ENCODE measurements at regions not wholly inside any gene's neighbourhood (a gene's known extent, or its start where the extent isn't known, plus 50 kb on each side); places are given as distances from the start of the nearest gene placed in this dataset.

GRCh38 chr9:134971696-134972095 lies 54.0 kb upstream of the FCN1 start:
- no peak for DNase-seq (ENCODE audit: low spot score)
- no peak for TF ChIP-seq CTCF (IDR thresholded peaks at IDR 0.05; ENCODE audit: extremely low read depth, missing control alignments)

- TF ChIP-seq CTCF (IDR thresholded peaks at IDR 0.05; ENCODE audit: extremely low read depth, missing control alignments) = no peak
- no peak for DNase-seq (ENCODE audit: low spot score)
Measured at GRCh38 chr9:134972140-134972539, 54.4 kb upstream of the FCN1 start.

GRCh38 chr9:134975253-134975652 lies 57.5 kb upstream of the FCN1 start:
- no peak for DNase-seq (ENCODE audit: low spot score)
- TF ChIP-seq CTCF (IDR thresholded peaks at IDR 0.05; ENCODE audit: extremely low read depth, missing control alignments) = no peak

GRCh38 chr9:134976403-134976802 lies 58.7 kb upstream of the FCN1 start:
- TF ChIP-seq CTCF (IDR thresholded peaks at IDR 0.05; ENCODE audit: extremely low read depth, missing control alignments) = no peak
- DNase-seq (ENCODE audit: low spot score) = no peak

GRCh38 chr9:134978272-134978671 lies 60.6 kb upstream of the FCN1 start:
- TF ChIP-seq CTCF (IDR thresholded peaks at IDR 0.05; ENCODE audit: extremely low read depth, missing control alignments) = no peak
- DNase-seq (ENCODE audit: low spot score) = no peak

- DNase-seq (ENCODE audit: low spot score) = no peak
- no peak for TF ChIP-seq CTCF (IDR thresholded peaks at IDR 0.05; ENCODE audit: extremely low read depth, missing control alignments)
Measured at GRCh38 chr9:134980516-134980915, 62.8 kb upstream of the FCN1 start.

GRCh38 chr9:134980991-134981390 lies 63.3 kb upstream of the FCN1 start:
- no peak for TF ChIP-seq CTCF (IDR thresholded peaks at IDR 0.05; ENCODE audit: extremely low read depth, missing control alignments)

More at GRCh38 chr9:134980991-134981390, 63.3 kb upstream of the FCN1 start:
- no peak for DNase-seq (ENCODE audit: low spot score)
